Sigmoid colon (tissue), 4 donors: ENCODE measurements at regions not wholly inside any gene's neighbourhood (a gene's known extent, or its start where the extent isn't known, plus 50 kb on each side); places are given as distances from the start of the nearest gene placed in this dataset.

ENCODE experiments used
- EP300 ChIP-seq, 4 donors: sonication (generic); formaldehyde crosslinking; IDR thresholded peaks; one replicate each; pipeline ENCODE4 v1.6.1; 2017; ENCODE audit warnings: antibody characterized with exemption in 4 of 4
- POLR2A ChIP-seq, 2 donors: fragments of 450-650 bp; IDR thresholded peaks; one replicate each; pipeline ENCODE4 v1.6.1; 2016; ENCODE audit warnings: antibody characterized with exemption in 2 of 2, mild to moderate bottlenecking in 2 of 2, moderate library complexity in 2 of 2
- POLR2AphosphoS5 ChIP-seq, 4 donors: sonication (generic); formaldehyde crosslinking; IDR thresholded peaks; one replicate each; pipeline ENCODE4 v1.6.1; 2017; ENCODE audit warnings: antibody characterized with exemption in 4 of 4
- TF ChIP-seq, protein P1 (sequence below), 4 experiments: fragments of 450-650 bp in 3 of 4; fragments of 200-600 bp in 1 of 4; IDR thresholded peaks; one replicate each; pipeline ENCODE4 v1.5.1; 2016 to 2019; ENCODE audit warnings: antibody characterized with exemption in 4 of 4, mild to moderate bottlenecking in 3 of 4, moderate library complexity in 2 of 4

DNA sequence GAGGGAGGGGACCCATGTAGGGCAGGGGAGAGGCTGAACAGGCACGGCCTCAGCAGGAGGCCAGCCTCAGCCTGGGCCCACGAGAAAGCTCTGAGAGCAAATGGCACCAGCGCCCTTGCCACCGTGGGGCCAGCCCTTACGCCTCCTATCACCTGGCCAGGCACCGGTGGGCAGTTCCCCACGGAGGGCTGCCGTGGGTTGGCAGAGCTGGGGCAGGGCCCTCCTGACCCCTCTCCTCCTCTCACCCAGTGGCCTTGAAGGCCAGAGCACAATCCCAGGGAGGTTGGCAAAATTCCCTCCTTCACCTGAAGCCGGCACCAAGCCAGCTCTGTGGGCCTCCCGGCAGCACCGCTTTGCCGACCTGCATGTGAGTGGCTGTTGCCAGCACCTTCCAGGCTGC lies 53.1 kb upstream of the ENPP7 start:
- TF ChIP-seq, protein P1, sequence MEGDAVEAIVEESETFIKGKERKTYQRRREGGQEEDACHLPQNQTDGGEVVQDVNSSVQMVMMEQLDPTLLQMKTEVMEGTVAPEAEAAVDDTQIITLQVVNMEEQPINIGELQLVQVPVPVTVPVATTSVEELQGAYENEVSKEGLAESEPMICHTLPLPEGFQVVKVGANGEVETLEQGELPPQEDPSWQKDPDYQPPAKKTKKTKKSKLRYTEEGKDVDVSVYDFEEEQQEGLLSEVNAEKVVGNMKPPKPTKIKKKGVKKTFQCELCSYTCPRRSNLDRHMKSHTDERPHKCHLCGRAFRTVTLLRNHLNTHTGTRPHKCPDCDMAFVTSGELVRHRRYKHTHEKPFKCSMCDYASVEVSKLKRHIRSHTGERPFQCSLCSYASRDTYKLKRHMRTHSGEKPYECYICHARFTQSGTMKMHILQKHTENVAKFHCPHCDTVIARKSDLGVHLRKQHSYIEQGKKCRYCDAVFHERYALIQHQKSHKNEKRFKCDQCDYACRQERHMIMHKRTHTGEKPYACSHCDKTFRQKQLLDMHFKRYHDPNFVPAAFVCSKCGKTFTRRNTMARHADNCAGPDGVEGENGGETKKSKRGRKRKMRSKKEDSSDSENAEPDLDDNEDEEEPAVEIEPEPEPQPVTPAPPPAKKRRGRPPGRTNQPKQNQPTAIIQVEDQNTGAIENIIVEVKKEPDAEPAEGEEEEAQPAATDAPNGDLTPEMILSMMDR (IDR thresholded peaks at IDR 0.05), result no peak
- no peak for TF ChIP-seq EP300 (IDR thresholded peaks at IDR 0.05)
- TF ChIP-seq POLR2AphosphoS5 (IDR thresholded peaks at IDR 0.05), result no peak
- TF ChIP-seq POLR2A (IDR thresholded peaks at IDR 0.05), result no peak
